H4 (cell line): ENCODE measurements at regions not wholly inside any gene's neighbourhood (a gene's known extent, or its start where the extent isn't known, plus 50 kb on each side); places are given as distances from the start of the nearest gene placed in this dataset.
A peak's percentile ranks its signal among the peaks of the same experiment; 100 is the strongest.

Experiments
- DNase-seq: peaks from one replicate; pipeline ENCODE4 v3.0.0-alpha.2; 2015; ENCODE audit warnings: low spot score

DNA sequence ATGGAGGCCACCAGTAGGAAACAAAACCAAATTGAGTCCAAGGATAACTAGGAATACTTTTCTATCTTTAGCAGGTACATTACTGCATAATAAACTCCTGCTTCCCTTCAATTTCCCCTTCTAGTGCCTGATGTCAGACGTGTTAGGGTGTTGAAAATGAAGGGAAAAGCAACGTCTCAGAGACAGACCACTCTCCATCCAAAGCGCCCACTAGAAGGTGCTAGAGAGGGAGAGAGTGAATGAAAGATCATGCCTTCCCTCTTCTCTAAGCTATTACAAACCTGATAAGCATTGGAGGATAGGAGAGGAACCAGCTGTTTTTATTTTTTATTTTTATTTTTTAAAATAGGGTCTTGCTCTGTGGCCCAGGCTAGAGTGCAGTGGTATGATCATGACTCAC is 64.1 kb downstream of the ZNF641 start:
- DNase-seq: no peak

DNA sequence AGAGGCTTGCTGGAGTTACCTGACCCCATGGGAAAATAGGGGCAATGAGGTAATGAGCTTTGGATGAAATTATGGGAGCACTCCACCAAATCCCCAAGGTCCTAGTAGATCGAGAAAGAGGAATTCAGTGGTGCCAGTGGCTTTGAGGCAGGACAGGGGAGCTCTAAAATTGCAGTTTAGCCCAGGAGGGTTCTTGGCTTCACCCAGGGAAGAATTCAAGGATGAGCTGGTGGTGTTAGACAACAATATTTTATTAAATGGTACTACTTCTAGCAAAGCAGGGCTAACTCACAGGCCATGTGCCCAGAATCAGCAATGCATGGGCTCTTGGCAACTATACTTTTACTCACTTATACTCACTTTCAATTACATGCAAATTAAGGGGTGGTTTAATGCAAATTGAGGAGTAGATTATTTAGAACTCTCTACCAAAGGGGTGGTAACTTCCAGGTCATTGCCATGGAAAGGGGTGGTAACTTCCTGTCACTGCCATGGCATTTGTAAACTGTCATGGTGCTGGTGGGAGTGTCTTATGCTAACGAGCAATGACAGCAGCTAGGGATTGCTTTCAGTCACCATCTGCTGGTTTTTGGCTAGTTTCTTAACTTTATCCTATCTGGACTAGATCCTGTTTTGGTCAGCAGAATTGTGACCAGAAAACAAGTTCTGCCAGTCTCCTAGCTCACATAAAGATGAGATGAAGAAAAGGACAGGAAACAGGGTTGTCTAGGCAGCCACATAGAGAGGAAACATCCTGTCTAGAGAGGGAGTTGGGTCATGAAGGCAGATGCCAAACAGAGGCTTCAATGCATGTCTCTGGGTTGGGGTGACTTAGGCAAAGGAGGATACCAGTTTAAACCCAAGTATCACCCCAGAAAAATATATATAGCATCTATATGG is 64.7 kb downstream of the ZNF641 start:
- DNase-seq: peak; percentile 14

DNA sequence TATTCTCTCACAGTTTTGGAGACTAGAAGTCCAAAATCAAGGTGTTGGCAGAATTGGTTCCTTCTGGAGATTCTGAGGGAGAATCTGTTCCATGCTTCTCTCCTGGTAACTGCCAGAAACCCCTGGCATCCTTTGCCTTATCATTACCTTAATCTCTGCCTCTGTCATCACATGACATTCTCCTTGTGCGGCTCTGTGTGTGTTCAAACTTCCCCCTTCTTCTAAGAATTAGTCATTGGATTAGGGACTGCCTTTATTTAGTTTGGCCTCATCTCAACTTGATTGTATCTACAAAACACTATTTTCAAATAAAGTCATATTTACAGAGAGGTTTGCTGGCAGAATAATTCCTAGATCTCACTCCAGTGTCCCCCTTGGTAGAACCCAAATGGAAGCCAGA is 68.9 kb downstream of the ZNF641 start:
- no peak for DNase-seq

DNA sequence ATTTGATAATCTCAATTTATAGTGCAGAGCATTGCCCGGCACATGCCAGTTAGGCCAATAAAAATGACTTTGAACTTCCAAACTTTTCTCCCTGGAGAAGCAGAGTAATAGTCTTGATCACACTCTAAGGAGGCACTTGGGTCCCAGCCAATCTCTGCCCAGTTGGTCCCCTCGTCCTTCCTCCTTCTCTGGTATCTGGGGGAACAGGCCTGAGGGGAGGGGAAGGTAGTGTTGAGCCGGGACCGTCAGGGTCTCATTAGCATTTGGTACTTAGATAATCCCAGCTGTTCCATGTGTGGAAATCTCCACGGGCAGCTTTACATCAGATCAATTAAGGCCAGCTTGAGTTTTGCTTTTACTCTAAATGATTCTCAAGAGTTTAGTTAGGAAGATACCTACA is 70.1 kb downstream of the ZNF641 start:
- DNase-seq: no peak

DNA sequence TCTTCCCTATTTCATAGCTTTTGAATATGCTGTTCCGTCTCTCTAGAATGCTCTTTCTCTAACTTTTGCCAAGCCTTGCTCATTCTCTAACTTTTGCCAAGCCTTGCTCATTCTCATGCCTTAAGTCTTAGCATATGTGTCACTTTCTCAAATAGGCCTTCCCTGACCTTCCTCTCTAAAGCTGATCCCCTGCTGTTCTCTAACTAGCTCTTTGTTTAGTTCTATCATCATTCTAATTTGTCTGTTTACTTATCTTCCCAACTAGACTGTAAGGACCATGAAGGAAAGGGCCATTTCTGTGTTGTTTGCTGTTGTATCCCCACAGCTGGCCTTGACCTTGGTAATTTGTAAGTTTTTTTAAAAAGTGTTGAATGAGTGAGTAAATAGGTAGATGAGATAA is 71.1 kb downstream of the ZNF641 start:
- no peak for DNase-seq

DNA sequence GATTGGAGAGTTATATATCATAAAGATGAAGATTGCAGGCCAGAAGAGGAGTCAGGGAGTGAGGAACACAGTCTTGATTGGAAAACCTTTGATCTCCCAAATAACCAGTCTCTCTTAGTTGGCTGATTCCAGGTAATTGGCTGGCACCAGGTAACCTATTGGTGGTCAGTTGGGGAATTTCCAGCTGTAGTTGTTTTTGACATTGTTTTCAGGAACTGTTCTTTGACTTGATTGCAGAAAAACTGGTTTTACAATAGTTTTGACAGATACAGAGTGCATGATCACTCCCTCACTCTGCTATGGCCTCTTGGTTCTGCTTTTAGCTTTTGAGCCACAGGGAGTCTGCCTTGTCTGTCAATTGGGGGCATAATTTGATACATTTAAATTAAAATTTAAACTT is 71.6 kb downstream of the ZNF641 start:
- no peak for DNase-seq

DNA sequence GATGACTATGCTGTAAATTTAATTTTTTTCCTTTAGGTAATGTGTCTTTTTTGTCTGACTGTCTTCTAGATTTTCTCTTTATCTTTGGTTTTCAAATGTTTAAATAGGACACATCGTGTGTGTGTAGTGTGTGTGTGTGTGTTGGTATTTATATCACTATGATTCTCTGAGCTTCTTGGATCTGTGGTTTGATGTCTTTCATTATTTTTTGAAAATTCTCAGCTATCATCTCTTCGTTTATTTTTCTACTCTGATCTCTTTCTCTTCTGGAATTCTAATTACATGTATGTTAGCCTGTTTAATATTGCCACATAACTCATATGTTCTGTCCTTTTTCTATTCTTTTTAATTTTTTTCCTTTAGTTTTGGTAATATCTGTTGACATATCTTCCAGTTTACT is 73.5 kb upstream of the OR10AD1 start:
- DNase-seq: no peak

DNA sequence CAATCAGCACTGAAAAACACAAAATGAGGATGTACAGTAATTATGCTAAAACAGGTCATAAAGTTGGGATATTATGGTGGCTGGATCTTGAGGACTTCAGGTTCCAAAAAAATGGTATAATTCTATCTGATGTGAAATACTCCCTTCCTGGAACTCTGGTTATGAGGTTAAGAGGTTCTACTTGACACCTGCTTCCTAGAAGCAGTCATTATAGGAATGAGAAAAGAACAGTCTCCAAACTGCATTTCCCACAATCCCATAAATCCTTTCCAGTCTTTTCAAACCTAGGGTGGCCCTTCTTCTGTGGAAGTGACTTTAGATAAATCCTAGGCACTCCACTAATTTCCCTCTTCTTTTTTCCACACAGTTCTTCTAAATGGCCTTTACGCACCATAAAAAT is 63.7 kb upstream of the OR10AD1 start:
- no peak for DNase-seq

DNA sequence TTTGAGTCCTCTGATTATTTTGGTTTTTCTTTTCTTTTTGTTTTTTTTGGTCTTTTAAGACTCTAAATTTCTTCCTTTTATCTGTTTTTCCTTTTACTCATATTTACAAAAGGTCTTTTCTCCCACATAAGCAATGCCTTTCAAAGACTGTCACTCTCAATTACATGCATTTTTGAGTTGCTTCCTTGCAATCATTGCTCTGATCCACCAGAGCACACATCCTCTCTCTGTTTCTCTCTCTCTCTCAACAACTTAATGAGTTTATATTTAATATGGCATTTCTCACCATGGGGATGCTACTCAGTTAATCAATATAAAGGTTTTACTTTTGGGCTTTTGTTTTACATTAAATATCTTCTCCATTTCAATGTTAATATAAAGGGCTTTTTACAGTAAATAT is 62.7 kb upstream of the OR10AD1 start:
- no peak for DNase-seq

DNA sequence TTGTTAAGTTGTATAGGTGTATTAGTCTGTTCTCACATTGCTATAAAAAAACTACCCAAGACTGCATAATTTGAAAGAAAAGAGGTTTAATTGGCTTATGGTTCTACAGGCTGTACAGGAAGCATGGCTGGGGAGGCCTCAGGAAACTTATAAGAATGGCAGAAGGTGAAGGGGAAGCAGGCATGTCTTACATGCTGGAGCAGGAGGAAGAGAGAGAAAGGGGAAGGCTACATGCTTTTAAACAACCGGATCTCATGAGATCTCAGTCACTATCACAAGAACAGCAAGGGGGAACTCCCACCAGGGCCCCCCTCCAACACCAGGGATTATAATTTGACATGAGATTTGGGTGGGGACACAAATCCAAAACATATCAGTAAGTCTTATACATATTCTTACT is 60.5 kb upstream of the OR10AD1 start:
- DNase-seq: no peak

DNA sequence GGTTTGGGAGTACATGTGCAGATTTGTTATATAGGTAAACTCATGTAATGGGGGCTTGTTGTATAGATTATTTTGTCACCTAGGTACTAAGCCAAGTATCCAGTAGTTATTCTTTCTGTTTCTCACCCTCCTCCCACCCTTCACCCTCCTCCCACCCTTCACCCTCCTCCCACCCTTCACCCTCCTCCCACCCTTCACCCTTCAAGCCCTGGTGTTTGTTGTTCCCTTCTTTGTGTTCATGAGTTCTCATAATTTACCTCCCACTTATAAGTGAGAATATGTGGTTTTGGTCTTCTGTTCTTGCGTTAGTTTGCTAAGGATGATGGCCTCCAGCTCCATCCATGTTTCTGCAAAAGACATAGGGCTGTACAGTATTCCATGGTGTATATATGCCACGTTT is 58.7 kb upstream of the OR10AD1 start:
- DNase-seq: no peak
